ENCODE measurements at regions not wholly inside any gene's neighbourhood (a gene's known extent, or its start where the extent isn't known, plus 50 kb on each side); places are given as distances from the start of the nearest gene placed in this dataset.
"Not testable (repeated sequence)": the region's sequence is repeated elsewhere in the genome, so short reads cannot be mapped to it uniquely, and the experiment has no call there.

- DNase-seq = not testable (repeated sequence)
These were observed 63.8 kb downstream of the CLEC18A start for GRCh38 chr16:70014915-70015314.

DNA sequence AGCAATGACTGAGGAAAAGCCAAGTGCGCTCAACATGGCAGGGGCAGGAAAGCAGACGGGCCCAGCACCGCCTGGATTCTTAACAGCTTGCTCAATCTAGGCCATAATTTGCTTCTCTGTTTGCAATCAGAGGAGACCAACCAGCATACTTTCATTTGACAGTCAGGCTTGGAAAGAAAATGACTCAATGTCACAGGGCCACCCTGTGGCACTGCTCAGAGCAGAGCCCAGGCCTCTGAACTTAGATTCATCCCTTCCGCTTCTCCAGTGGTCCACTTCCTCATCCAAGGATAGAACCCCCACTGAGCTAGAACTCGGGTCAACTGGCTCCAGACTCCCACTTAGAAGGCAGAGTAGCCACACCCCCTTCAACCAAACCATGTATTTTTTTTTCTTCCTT is 65.6 kb downstream of the CLEC18A start:
- not testable (repeated sequence) for DNase-seq

DNA sequence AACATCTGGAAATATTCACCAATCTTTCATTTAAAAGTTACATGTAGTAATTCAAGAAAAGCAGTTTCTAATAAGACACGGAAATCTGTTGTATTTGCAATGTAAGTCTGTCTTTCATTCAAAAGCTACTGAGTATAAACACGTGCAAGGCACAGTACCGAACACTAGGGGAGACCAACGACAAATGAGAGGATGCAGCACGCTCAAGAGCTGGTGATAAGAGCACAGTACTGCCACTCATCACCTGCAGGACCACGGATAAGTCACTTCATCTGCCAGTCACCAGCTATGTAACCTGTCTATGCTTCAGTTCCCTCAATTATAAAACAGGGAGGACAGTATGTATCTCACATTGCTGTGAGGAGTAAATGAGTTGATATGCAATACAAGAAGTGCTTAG is 67.1 kb downstream of the CLEC18A start:
- peak; percentile 12 to 20 for DNase-seq

DNA sequence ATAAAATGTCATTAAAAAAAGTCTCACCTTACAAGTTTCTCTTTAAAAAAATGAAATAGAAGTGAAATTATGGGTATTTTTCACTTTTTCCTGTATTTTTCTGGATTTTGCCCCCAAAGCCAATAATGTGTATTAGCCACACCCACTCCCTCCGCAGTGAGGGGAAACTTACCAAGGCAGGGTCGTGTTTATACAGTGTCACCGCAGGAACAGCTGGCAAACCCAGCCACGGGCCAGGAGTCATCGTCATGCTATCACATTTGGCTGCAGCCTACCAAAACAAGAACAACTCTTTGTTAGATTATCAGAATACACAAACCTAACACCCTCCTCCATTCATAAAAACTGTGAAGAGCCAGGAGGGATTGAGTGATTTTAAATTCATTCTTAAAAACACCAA is 72.1 kb downstream of the CLEC18A start:
- not testable (repeated sequence) for DNase-seq

- DNase-seq = not testable (repeated sequence)
These were observed 72.8 kb downstream of the CLEC18A start for GRCh38 chr16:70023956-70024355.

- DNase-seq = not testable (repeated sequence)
These were observed 75.2 kb downstream of the CLEC18A start for GRCh38 chr16:70026165-70026854.

DNA sequence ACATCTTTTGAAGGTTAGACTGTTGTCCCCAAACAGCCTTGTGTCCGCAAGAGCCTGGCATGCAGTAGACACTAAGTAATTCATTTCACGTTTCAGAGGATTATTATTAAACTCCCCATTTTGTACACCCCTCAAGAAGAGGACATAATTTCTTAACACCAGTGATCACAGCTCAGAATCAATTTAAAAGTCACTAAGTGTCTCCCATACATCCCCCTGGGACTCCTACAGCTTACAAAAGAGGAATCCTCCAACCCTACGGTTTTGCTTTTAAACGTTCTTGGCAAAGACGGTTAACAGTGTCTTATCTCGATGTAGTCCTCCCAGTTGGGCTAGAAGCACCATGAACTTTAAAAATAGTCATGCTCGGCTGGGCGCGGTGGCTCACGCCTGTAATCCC is 81.2 kb upstream of the PDPR start:
- DNase-seq = not testable (repeated sequence)

- DNase-seq = not testable (repeated sequence)
These were observed 76.2 kb upstream of the PDPR start for GRCh38 chr16:70037913-70038312.

DNA sequence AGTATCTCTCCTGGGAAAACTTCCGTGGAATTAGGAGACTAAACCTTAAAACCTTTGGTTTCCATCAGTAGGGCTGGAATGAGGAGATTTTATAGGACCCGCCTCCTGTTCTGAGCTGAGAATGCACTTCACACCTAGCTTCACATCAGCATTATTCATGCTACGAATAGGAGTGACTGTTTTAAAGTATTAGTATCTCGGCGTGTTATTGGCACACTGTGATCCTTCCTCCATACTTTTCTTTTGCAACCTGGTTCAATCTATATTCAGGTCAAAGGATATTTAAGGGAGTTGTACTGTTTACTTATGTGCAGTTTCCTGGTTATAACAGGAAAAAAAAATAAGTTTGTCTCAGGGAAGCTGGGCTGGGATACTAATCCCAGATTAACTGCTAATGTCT is 73.6 kb upstream of the PDPR start:
- DNase-seq = not testable (repeated sequence)

- DNase-seq = not testable (repeated sequence)
These were observed 70.5 kb upstream of the PDPR start for GRCh38 chr16:70043538-70044067.

GRCh38 chr16:70046560-70046959 is 67.6 kb upstream of the PDPR start:
- not testable (repeated sequence) for DNase-seq

GRCh38 chr16:70048083-70048482 is 66.0 kb upstream of the PDPR start:
- DNase-seq = not testable (repeated sequence)

DNA sequence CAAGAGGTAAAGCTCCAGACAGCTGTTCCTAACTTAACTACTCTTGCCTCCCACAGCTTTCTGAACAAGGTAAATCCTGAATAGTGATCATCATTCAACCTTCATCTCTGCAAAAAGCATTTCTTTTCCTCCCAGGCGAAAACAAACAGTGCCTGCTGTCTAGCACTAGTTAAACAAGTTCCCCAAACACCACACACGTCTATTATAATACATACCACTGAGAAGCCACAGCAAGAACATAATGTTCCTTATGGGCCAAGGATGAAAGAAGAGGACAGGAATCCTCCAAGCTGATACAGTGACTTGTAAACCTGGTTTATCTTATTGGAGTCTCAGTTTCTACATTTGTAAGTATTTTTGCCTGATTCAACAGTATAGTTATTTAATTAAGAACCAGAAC is 56.1 kb upstream of the PDPR start:
- not testable (repeated sequence) for DNase-seq

GRCh38 chr16:70059429-70059828 is 54.7 kb upstream of the PDPR start:
- DNase-seq = not testable (repeated sequence)

DNA sequence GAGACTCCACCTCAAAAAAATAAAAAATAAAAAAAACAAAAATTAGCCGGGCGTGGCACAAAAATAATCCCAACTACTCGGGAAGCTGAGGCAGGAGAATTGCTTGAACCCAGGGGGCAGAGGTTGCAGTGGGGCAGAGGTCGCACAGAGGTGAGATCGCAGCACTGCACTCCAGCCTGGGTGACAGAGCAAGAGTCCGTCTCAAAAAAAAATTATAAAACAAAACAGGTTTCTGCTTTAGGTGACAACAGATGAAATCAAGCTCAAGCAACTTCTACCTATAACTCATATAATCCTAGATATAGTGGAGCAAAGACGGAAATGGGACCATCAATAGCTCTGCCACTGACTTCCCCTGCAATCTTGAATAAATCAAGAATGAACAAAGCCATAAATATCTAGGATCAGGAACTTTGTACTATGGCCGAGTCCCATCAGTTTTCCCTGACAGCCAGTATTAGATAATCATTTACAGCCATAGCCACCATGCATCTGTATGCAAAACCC is 53.6 kb upstream of the PDPR start:
- not testable (repeated sequence) for DNase-seq

DNA sequence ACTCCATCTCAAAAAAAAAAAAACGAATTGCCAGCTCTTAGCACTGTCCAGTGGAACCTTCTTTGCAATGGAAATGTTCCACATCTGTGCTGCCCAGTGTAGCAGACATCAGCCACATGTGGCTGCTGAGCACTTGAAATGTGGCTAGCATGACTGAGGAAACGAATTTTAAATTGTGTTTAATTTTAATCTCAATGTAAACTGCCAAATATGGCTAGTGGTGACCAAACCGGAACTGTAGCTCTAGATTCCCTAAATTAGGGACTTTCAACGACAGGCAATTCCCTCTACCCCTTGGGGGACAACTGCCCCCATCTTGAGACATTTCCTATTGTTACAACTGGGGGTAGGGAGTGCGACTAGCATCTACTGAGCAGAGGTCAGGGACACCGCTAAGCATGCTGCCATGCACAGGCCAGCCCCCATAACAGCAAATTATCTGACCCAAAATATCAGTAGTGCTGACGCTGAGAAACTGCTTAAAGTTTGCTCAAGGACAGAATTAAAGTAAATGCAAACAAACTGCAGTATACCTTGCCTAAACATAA is 52.4 kb upstream of the PDPR start:
- not testable (repeated sequence) for DNase-seq

- not testable (repeated sequence) for DNase-seq
These were observed 51.2 kb upstream of the PDPR start for GRCh38 chr16:70062947-70063346.
